GM23338 (cell line): ENCODE measurements at regions not wholly inside any gene's neighbourhood (a gene's known extent, or its start where the extent isn't known, plus 50 kb on each side); places are given as distances from the start of the nearest gene placed in this dataset.

Source experiments
- ATAC-seq: fragments of 200-7000 bp; cut with Tn5 transposase; 3 replicates; pipeline ENCODE4 v1.9.1; 2020
- DNase-seq: peaks from one replicate; pipeline ENCODE4 v3.0.0-alpha.2; 2015; ENCODE audit warnings: low spot score
- H2AFZ ChIP-seq: fragments of 200-600 bp; sonication (generic); 2 replicates; pipeline ENCODE4 v1.8.0; 2016; ENCODE audit warnings: antibody characterized with exemption, mild to moderate bottlenecking, moderate library complexity
- H3F3A ChIP-seq: fragments of 200-600 bp; sonication (generic); replicated peaks from 2 replicates; pipeline ENCODE4 v1.8.0; 2017; ENCODE audit warnings: antibody characterized with exemption, mixed run types, low read depth
- H3K27ac ChIP-seq: fragments of 200-600 bp; sonication (generic); 2 replicates; pipeline ENCODE4 v1.6.1; 2016; ENCODE audit warnings: low read depth
- H3K27me3 ChIP-seq: fragments of 200-600 bp; sonication (generic); 2 replicates; pipeline ENCODE4 v1.8.0; 2016; ENCODE audit warnings: mild to moderate bottlenecking, mixed run types, moderate library complexity; ENCODE audit not compliant: insufficient read depth
- H3K36me3 ChIP-seq: fragments of 200-600 bp; sonication (generic); 2 replicates; pipeline ENCODE4 v1.8.0; 2016; ENCODE audit warnings: mild to moderate bottlenecking; ENCODE audit not compliant: insufficient read depth
- H3K4me1 ChIP-seq: fragments of 200-600 bp; sonication (generic); 2 replicates; pipeline ENCODE4 v1.8.0; 2016; ENCODE audit warnings: mild to moderate bottlenecking, moderate library complexity; ENCODE audit not compliant: insufficient read depth
- H3K4me2 ChIP-seq: fragments of 200-600 bp; sonication (generic); 2 replicates; pipeline ENCODE4 v1.7.1; 2017; ENCODE audit warnings: mixed run types
- H3K4me3 ChIP-seq: fragments of 200-600 bp; sonication (generic); 2 replicates; pipeline ENCODE4 v1.6.1; 2016; ENCODE audit warnings: mixed run types
- H3K79me2 ChIP-seq: fragments of 200-600 bp; sonication (generic); replicated peaks from 2 replicates; pipeline ENCODE4 v1.8.0; 2017; ENCODE audit warnings: mild to moderate bottlenecking; ENCODE audit not compliant: insufficient read depth
- H3K9me2 ChIP-seq: fragments of 200-600 bp; sonication (generic); 2 replicates; pipeline ENCODE4 v1.8.0; 2017; ENCODE audit not compliant: insufficient read depth
- H4K20me1 ChIP-seq: fragments of 200-600 bp; sonication (generic); replicated peaks from 2 replicates; pipeline ENCODE4 v1.8.0; 2017; ENCODE audit warnings: mild to moderate bottlenecking; ENCODE audit not compliant: insufficient read depth
- H3K27ac Mint-ChIP-seq: 2 replicates; pipeline ENCODE4 v1.8.0; 2020; ENCODE audit warnings: inconsistent platforms, mild to moderate bottlenecking, moderate library complexity, mixed read lengths
- H3K27me3 Mint-ChIP-seq: 3 replicates; pipeline ENCODE4 v1.8.0; 2022; ENCODE audit warnings: low read depth, mild to moderate bottlenecking, moderate library complexity, mixed read lengths, inconsistent platforms; ENCODE audit not compliant: insufficient read depth, poor library complexity
- H3K36me3 Mint-ChIP-seq: 3 replicates; pipeline ENCODE4 v1.8.0; 2021; ENCODE audit warnings: low read depth, mild to moderate bottlenecking, inconsistent platforms, moderate library complexity, mixed read lengths
- H3K4me1 Mint-ChIP-seq: 3 replicates; pipeline ENCODE4 v1.8.0; 2020; ENCODE audit warnings: mild to moderate bottlenecking, inconsistent platforms, mixed read lengths
- H3K4me3 Mint-ChIP-seq: 3 replicates; pipeline ENCODE4 v1.8.0; 2021; ENCODE audit warnings: moderate library complexity, mild to moderate bottlenecking, inconsistent platforms, mixed read lengths
- H3K9me3 Mint-ChIP-seq: 3 replicates; pipeline ENCODE4 v1.8.0; 2020; ENCODE audit warnings: moderate library complexity, mild to moderate bottlenecking, inconsistent platforms, mixed read lengths
- CTCF ChIP-seq, 2 experiments: fragments of 200-600 bp in 1 of 2; sonication (generic) in 1 of 2; conservative IDR thresholded peaks; 2 replicates each; pipeline versions ENCODE4 v1.5.1 to v1.6.1; 2016 to 2017; ENCODE audit warnings: antibody characterized with exemption in 2 of 2, low read depth in 2 of 2, mild to moderate bottlenecking in 2 of 2, moderate library complexity in 1 of 2
- EZH2 ChIP-seq: fragments of 200-600 bp; sonication (generic); IDR thresholded peaks from one replicate; pipeline ENCODE4 v1.8.0; 2017; ENCODE audit warnings: antibody characterized with exemption, mild to moderate bottlenecking, low read depth; ENCODE audit not compliant: unreplicated experiment
- EZH2phosphoT487 ChIP-seq: fragments of 200-600 bp; sonication (generic); IDR thresholded peaks from one replicate; pipeline ENCODE4 v1.8.1; 2018; ENCODE audit warnings: antibody characterized with exemption; ENCODE audit not compliant: unreplicated experiment
- JUNB ChIP-seq: IDR thresholded peaks from one replicate; pipeline ENCODE4 v1.6.1; 2016; ENCODE audit warnings: antibody characterized with exemption; ENCODE audit not compliant: unreplicated experiment
- NANOG ChIP-seq: IDR thresholded peaks from 2 replicates; pipeline ENCODE4 v1.6.1; 2016; ENCODE audit warnings: antibody characterized with exemption, borderline replicate concordance
- REST ChIP-seq: IDR thresholded peaks from one replicate; pipeline ENCODE4 v1.6.1; 2018; ENCODE audit warnings: antibody characterized with exemption; ENCODE audit not compliant: unreplicated experiment
- STAT1 ChIP-seq: IDR thresholded peaks from one replicate; pipeline ENCODE4 v1.6.1; 2016; ENCODE audit warnings: antibody characterized with exemption; ENCODE audit not compliant: unreplicated experiment
- ZNF114 ChIP-seq: fragments of 250-450 bp; sonication (Bioruptor Pico); IDR thresholded peaks from 2 replicates; pipeline ENCODE4 v1.5.0; 2020; ENCODE audit warnings: mild to moderate bottlenecking, moderate library complexity
- ZNF331 ChIP-seq: fragments of 250-450 bp; sonication (Bioruptor Pico); IDR thresholded peaks from 2 replicates; pipeline ENCODE4 v1.5.0; 2020; ENCODE audit warnings: low read depth, mild to moderate bottlenecking, moderate library complexity
- ZNF462 ChIP-seq: fragments of 250-450 bp; sonication (Bioruptor Pico); IDR thresholded peaks from 2 replicates; pipeline ENCODE4 v1.5.0; 2020; ENCODE audit warnings: mild to moderate bottlenecking, moderate library complexity

- TF ChIP-seq ZNF462 (CRISPR knock-in tag) (no peak), REST (no peak), NANOG (no peak), STAT1 (no peak), ZNF114 (no peak)
These were observed 297.1 kb upstream of the DAB1 start (continued) for GRCh38 chr1:57721001-57721400.

GRCh38 chr1:57719274-57719673 is 295.4 kb upstream of the DAB1 start:
- no peak overlapping the region for H3K4me2 ChIP-seq
- H3K27me3 ChIP-seq, result no peaks in the 10 kb centered on the region
- no peak for DNase-seq
- no peak overlapping the region for H2AFZ ChIP-seq
- no peaks in the 10 kb centered on the region for H3K79me2 ChIP-seq
- H3K9me2 ChIP-seq, result no peaks in the 10 kb centered on the region
- H3K36me3 ChIP-seq, result no peaks in the 10 kb centered on the region
- H3K27ac ChIP-seq, result no peak overlapping the region
- H3K9me3 Mint-ChIP-seq, result no peaks in the 10 kb centered on the region
- no peak for ATAC-seq
- no peak overlapping the region for H3K4me3 ChIP-seq
- no peak overlapping the region for H3K4me3 Mint-ChIP-seq
- H3K27me3 Mint-ChIP-seq, result no peaks in the 10 kb centered on the region
- no peaks in the 10 kb centered on the region for H3F3A ChIP-seq
- no peak overlapping the region for H3K27ac Mint-ChIP-seq
- H4K20me1 ChIP-seq, result no peaks in the 10 kb centered on the region
- peaks cover 9% of the 10 kb centered on the region for H3K4me1 Mint-ChIP-seq
- H3K4me1 ChIP-seq, result peaks cover 8% of the 10 kb centered on the region
- TF ChIP-seq JUNB (no peak), ZNF331 (CRISPR knock-in tag) (no peak), ZNF114 (no peak), EZH2 (no peak), EZH2phosphoT487 (no peak), CTCF (conservative IDR thresholded peaks at IDR 0.05; ENCODE audit: low read depth in 2 of 2) (no peak)
- no peaks in the 10 kb centered on the region for H3K36me3 Mint-ChIP-seq
